Sciatic nerve (tissue), 2 donors: ENCODE measurements at regions not wholly inside any gene's neighbourhood (a gene's known extent, or its start where the extent isn't known, plus 50 kb on each side); places are given as distances from the start of the nearest gene placed in this dataset.
"Not testable (repeated sequence)": the region's sequence is repeated elsewhere in the genome, so short reads cannot be mapped to it uniquely, and the experiment has no call there.

ENCODE experiments used
- ATAC-seq: fragments of 200-7000 bp; cut with Tn5 transposase; one replicate; pipeline ENCODE4 v1.9.1; 2020; ENCODE audit warnings: mild to moderate bottlenecking, moderate library complexity
- DNase-seq: peaks from one replicate; pipeline ENCODE4 v3.0.0-alpha.2; 2020; ENCODE audit warnings: low spot score
- intact Hi-C: fragments of 100-400 bp; cut with DNase I; formaldehyde crosslinking; loops from one replicate; pipeline ENCODE4 v1.14.2; 2022
- donor health status: DM: no; HTN: no; CAD: no.
- donor health status: DM: no; HTN: no; CAD: no.

- DNase-seq, result peak; percentile 21
- ATAC-seq, result no peak
- intact Hi-C loops, result no loop called here
Measured at GRCh38 chr10:131570716-131571307, 259.3 kb upstream of the TCERG1L start.

- intact Hi-C loops, result no loop called here
- ATAC-seq (no peak), DNase-seq (no peak)
Measured at GRCh38 chr10:131571346-131571745, 259.8 kb upstream of the TCERG1L start.

- ATAC-seq (no peak), DNase-seq (peak; percentile 21)
- intact Hi-C loops, result no loop called here
Measured at GRCh38 chr10:131571865-131572264, 260.3 kb upstream of the TCERG1L start.

- intact Hi-C loops, result no loop called here
- DNase-seq, result peak; percentile 30
- ATAC-seq, result no peak
Measured at GRCh38 chr10:131573256-131573655, 261.7 kb upstream of the TCERG1L start.

- DNase-seq (no peak), ATAC-seq (no peak)
- intact Hi-C loops, result no loop called here
Measured at GRCh38 chr10:131573707-131574106, 262.2 kb upstream of the TCERG1L start.

GRCh38 chr10:131574363-131574706, 262.8 kb upstream of the TCERG1L start:
- intact Hi-C loops, result no loop called here
- DNase-seq (no peak), ATAC-seq (no peak)

GRCh38 chr10:131574707-131575430, 263.3 kb upstream of the TCERG1L start:
- no peak for ATAC-seq
- intact Hi-C loops, result no loop called here
- peak; percentile 42 for DNase-seq

- intact Hi-C loops, result no loop called here
- ATAC-seq, result no peak
- DNase-seq, result peak; percentile 28
Measured at GRCh38 chr10:131575877-131576276, 264.4 kb upstream of the TCERG1L start.

GRCh38 chr10:131576341-131577177, 265.0 kb upstream of the TCERG1L start:
- DNase-seq, result peak; percentile 30
- intact Hi-C loops, result no loop called here
- ATAC-seq, result no peak

- intact Hi-C loops, result no loop called here
- ATAC-seq (no peak), DNase-seq (peak; percentile 7)
Measured at GRCh38 chr10:131577178-131577555, 265.6 kb upstream of the TCERG1L start.

GRCh38 chr10:131577786-131578471, 266.4 kb upstream of the TCERG1L start:
- ATAC-seq (no peak), DNase-seq (peak; percentile 25)
- intact Hi-C loops, result no loop called here

GRCh38 chr10:131578472-131578970, 267.0 kb upstream of the TCERG1L start:
- intact Hi-C loops, result no loop called here
- DNase-seq (peak; percentile 17), ATAC-seq (no peak)

GRCh38 chr10:131579251-131580071, 267.9 kb upstream of the TCERG1L start:
- ATAC-seq (no peak), DNase-seq (peak; percentile 45)
- intact Hi-C loops, result no loop called here

GRCh38 chr10:131580076-131580652, 268.6 kb upstream of the TCERG1L start:
- intact Hi-C loops, result no loop called here
- peak; percentile 34 for DNase-seq
- ATAC-seq, result no peak

GRCh38 chr10:131580674-131581073, 269.2 kb upstream of the TCERG1L start:
- intact Hi-C loops, result no loop called here
- DNase-seq (peak; percentile 27), ATAC-seq (no peak)

- peak; percentile 21 for DNase-seq
- intact Hi-C loops, ATAC-seq: not testable (repeated sequence)
Measured at GRCh38 chr10:131581547-131581946, 270.0 kb upstream of the TCERG1L start.

GRCh38 chr10:131584287-131584686, 272.8 kb upstream of the TCERG1L start:
- intact Hi-C loops, result no loop called here
- DNase-seq (peak; percentile 26), ATAC-seq (no peak)

GRCh38 chr10:131585761-131586160, 274.2 kb upstream of the TCERG1L start:
- DNase-seq (peak; percentile 18), ATAC-seq (no peak)
- intact Hi-C loops, result no loop called here
